DMS53 treated with DMSO at 0.1 percent for 48 hours (cell line): ENCODE measurements at regions not wholly inside any gene's neighbourhood (a gene's known extent, or its start where the extent isn't known, plus 50 kb on each side); places are given as distances from the start of the nearest gene placed in this dataset.
"Not testable (repeated sequence)": the region's sequence is repeated elsewhere in the genome, so short reads cannot be mapped to it uniquely, and the experiment has no call there.

ENCODE experiments used
- DNase-seq: peaks from one replicate; lab custom pipeline; 2025; ENCODE audit not compliant: unreplicated experiment; lab: John Stamatoyannopoulos, UW

DNA sequence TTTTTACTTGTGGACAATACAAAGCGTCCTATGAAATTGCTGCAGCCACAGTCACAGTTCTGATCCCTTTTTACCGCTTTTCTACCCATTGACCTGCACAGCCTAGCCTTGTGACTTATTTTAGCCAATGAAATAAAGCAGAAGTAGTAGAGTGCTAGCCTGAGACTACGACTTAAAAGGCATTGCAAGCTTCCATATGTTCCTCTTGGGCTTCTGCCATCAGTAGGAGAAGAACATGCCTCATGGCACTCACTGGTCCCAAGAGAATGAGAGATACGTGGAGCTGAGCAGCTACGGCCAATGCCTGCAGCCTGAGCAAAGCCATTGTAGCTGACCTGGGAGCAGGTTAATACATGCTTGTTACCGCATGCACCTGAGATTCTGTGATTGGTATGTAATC, 416.6 kb upstream of the CLINT1 start:
- no peak for DNase-seq

DNA sequence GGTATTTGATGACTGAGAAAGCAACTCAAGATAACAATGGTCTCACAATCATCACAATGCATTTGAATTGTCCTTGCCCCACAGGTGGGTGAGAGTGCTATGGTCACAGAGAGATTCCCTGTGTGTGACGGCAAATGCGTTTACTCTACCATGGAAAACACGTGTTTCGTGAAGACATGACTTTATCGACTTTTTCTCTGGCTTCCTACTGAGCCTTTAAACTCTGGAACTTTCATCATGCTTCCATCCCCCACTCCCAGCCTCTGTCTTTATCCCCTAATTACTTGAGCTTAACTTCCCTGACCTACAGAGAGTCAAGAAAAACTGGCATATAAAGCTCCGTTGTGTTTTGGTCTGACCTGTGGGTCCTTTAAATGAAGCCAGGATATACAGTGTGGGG, 414.1 kb upstream of the CLINT1 start:
- no peak for DNase-seq

DNA sequence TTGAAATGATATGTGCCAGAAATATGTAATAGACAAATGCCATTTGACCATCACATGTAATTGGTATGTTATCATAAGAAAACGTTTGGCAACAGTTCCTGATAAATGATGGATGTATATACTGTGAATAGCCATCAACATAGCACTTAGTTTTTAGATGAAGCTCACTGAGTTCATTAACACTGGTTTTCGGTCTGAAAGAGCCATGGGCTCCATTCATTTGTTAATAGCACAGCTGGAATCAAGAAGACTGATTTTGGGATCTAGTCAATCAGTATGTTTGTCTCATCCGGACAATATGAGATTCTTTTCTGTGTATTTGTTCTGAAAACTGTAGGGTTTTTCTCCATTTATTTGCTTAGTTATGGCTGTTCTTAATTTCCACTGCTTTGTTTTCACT, 413.5 kb upstream of the CLINT1 start:
- DNase-seq, result no peak

DNA sequence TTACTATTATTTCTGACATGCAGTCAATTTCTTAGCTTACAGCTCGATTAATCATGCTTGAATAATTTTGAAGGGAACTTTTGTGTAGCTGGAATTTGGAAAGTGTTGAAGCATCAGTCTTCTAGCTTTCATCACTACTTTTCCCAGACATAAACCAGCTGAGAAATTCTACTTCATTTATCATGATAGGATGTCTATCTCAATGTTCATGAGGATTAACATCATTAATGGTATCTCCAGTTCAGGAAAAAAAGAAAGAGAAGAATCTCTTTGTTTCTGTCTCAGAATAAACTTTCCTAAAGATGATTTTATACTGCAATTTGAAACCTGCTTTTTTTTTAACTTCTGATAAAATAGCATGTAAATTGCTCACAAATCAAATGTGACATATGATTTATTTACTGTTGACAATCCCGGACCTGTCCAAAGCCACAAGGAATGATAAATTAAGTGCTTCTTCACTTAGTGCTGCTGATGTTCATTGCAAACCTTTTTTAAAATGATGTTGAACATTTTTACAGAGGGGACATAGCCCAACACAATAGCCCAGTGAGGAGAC, 412.1 kb upstream of the CLINT1 start:
- DNase-seq, result no peak

DNA sequence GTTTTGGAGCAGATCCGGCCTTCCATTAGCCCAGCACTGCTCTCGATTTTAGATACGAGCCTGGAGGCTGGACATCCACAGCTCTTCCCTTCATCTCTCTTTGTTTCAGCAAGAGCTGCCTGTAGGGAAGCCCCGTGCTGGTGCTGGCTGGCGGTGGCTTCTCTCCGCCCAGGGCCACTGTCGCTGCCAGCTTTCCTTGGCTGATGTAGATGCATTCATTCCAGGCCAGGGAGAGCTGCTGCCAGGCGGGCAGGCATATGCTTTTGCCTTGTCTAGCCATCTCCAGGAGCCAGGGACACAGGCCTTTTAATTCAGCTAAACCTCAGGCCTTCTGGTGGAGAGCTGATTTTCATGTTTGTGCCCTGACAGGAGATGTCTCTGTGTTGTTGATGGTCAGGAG, 409.3 kb upstream of the CLINT1 start:
- no peak for DNase-seq

DNA sequence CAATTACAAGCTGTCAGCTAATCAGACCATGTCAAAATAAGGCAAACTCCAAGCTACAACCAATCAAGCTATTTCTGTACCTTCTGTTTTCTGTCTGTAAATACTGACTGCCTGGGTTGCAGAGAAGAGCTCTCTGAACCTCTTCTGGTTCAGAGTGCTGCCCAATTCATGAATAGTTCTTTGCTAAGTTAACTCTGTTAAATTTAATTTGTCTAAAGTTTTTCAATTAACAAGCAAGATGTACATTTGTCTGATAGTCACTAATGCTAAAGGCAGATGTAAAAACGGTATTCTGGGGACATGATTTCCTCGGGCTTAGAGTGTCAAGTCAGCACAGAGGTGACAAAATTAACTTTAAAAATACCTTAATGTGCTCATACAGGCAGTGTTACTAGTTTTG, 408.3 kb upstream of the CLINT1 start:
- DNase-seq, result no peak

DNA sequence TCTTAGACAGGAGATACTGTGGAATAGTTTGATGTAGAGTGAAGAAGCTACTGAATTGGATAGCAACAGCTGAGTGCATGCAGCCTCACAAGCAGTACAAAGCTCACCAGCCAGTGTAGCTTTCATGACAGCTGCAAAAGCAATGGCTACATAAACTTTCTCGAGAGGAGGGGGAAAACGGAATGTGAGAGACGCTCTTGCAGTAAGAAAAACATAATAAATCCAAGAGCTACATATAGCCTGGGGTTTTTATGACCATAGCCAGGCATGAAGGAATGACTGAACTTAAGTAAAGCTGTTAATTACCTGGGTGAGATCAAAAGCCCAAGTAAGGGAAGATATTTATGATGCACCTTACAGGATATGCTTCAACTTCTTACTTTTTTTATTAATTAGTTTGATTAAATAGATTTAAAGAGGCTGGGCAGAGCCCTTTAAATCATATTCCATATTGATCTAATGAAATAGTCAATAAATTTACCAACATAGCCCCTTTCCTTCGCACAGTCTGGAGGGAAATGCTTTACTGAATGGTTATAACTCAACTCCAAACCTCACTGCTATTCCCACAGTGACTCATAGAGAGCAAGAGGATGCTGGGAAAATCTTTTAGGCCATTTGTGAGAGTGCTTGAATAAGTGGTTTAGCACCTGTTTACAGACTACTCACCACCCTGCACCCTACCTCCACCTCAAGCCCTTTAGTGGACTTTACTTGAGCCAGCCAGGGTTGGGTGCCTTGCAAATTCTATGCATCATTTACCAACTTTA, 407.2 kb upstream of the CLINT1 start:
- DNase-seq, result no peak

DNA sequence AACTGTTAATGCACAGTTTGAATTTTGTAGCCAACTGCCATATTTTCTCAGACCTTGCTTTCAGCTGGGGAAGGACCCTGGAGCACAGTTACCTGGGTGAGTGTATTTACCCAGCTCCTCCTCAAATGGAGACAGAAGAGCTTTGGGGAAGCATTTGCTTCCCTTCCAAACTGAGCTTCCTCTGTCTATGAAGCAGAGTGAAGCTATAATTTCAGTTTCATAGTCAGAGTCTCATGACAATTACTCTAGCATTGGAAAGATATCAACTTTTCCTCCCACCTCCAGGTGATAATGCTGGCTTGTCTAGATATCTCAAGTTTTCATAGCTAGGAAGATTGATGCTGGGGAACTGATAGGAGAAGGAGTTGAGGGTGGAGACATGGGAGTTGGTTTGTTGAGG, 406.4 kb upstream of the CLINT1 start:
- no peak for DNase-seq

DNA sequence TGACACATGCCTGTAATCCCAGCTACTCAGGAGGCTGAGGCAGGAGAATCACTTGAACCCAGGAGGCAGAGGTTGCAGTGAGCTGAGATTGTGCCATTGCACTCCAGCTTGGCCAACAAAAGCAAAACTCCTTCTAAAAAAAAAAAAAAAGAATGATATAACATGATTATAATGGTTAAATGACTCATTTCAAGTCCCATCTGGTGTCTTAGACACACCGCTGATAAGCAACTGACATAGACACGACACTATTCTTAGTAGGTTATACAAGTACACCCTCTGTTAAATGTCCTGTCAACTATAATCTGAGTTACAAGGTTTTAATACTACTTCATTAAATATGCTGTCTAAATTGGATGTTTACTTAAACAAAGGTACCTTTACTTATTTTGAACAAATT, 405.3 kb upstream of the CLINT1 start:
- DNase-seq, result no peak

DNA sequence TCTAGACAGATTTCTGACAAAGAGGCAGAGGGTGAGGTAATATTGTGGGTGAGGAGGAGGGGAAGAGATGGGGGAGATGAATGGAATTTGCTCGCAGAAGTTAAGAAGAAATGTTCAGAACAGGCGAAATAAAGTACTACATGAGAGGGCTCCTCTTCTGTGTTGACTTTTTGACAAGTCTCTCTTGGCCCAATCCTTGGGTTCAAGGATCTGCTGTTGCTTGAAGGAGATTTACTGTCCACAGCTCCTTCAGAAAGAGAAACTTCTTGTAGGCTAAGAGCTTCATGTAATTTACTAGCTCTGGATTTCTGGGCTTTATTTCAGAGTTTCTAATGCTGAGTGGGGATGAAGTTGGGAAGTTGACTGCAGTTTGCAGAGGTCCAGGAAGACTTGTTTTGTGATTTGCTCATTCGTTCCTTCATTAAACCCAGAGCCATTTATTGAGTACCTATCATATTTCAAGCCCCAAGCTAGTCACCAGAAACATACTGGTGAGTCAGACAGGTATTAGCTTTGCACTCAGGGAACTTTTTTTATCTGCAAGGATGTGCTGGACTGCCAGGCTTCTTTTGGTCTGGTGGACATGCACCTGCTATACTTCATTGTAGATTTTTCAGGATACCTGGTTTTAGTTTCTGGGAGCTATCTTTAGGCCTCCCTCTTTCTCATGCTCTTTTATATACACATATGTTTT, 402.9 kb upstream of the CLINT1 start:
- peak; percentile 64 for DNase-seq

DNA sequence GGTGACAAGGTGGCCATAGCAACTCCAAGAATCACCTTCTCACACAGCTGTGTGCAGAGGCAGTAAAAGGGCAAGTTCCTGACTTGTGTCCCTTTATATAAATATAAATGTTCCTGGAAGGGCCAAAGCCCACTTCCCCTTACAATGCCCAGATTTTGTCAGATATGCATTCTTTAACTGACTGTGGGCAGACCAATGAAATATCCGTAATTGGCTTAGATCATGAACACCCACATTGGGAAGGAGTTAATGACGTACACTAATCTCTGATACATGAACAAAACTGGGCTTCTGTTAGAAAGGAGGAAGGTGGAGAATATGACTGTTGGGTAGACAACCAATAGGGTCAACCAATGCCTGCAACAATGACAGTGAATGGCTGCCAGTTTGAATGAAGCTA, 397.2 kb upstream of the CLINT1 start:
- no peak for DNase-seq

DNA sequence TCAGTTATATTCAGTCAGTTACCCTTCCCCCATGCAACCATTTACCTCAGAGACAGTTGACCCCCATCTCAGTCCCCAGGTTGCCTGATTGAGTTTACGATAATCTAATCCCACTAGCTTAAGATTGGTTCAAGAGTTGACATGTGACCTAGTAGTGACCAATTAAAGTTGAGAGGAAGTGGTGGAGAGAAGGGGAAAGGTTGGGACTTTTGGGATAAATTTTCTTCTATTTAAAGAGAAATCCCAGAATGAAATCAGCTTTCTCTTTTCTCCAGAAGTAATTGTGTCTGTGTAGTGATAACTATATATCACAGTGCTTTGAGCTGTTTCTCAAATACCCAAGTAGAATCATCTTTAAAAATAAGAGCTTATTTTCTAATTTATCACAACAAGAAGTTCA, 396.7 kb upstream of the CLINT1 start:
- DNase-seq, result no peak

DNA sequence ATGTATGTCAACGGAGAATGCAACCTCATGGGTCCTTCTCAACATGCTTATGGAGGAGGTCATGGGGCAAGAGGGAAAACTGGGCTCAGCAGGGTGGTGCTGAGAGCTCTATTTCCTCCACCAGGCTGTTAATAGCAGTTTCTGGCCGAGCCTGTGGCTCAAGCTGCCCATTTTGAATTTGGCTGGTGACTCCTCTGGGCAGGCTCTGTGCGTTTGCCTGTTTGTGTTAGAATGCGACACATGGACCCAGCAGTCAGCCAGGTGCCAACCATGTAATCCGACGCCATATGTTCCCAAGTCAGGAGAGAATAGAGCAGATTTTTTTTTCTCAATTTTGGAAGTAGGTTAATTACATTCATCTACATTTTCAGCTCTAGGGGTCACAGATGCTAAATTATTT, 387.7 kb upstream of the CLINT1 start:
- no peak for DNase-seq

DNA sequence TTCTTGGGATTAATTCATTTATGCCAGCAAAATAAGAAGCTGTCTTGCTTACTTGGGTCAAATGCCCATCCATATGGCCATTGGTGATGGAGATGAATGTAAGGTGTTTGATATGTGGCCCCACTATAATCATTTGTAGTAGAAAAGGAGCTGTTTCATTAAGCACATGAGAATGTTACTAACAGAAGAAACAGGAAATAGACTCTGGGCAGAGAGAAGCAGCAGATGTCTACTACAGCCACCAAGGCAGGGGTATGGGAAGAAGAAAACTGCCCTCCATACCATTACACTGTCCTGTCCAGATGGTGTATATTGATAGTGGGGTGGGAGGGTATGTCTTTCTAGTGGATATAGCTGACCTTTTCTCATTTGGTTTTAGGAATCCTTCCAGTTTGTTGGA, 386.6 kb upstream of the CLINT1 start:
- DNase-seq, result no peak

DNA sequence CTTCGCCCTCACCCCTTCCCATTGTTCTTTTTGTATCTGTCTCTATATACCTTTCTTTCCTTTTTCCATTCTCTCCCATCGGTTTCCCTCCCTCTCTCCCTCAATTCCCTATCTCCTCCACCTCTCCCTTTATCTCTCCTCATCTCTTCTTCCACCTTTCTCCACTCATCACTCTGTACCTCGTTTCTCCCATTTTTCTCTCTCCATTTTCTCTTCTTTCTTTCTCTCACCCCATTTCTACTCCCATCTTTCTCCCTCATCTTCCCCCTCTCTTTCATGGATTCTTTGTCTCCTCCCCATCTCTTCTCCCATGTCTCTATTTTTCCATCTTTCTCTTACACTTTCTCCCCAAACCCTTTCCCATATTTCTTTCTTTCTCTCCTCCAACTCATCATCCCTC, 385.9 kb upstream of the CLINT1 start:
- no peak for DNase-seq

DNA sequence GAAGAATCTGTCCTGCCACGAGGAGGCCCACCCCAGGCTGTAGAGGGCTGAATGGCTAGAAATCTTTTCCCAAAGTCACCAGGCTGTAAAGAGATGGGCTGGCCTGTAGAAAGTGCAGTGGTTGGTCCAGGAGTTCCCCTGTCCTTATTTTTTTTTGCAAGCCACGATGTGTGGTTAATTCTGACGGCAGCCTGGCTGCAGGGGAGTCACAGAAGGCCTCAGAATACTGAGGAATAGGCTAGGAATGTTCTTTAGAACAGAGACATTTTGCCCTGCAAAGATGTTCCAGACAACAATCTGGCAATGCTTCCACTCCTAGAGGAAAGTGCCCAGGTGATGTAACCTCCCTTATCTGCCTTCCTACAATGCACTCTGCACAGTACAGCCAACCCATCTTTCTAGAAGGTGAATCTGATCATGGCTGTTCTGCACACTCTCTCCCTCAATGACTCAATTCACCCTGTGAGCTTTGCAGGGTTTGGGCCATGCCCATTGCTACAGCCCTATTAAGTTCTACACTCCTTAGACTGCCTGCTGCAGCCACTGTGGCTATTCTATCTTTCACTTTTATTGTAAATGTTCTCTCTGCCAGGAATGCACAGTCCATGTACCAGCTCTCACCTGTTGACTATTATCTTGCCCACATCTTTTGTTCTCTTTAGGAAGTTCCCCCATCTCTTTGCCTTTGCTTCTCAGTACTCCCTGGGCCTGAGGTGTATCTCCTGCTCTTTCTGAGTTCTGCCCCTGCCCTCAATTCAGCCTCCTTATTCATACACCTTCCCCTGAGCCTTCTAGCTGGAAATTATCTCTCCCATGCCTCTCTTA, 377.8 kb upstream of the CLINT1 start:
- DNase-seq, result no peak

DNA sequence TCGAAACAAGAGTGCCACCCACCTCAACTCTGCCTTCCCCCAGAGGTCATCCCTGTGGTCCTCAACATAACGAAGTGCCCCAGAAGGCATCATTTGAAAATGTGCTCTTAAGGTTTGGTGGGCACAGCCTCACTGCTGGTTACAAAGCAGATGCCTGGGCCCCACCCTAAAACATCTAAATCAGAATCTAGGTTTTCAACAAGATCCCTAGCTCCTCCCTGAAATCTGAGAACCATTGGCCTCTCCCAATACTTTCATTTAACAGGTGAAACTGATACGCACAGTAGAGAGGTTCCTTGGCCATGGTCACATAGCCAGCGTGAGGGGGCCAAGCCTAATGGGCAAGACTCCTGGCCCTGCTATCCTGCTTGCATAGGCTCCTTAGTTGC, 376.2 kb upstream of the CLINT1 start:
- DNase-seq, result no peak

DNA sequence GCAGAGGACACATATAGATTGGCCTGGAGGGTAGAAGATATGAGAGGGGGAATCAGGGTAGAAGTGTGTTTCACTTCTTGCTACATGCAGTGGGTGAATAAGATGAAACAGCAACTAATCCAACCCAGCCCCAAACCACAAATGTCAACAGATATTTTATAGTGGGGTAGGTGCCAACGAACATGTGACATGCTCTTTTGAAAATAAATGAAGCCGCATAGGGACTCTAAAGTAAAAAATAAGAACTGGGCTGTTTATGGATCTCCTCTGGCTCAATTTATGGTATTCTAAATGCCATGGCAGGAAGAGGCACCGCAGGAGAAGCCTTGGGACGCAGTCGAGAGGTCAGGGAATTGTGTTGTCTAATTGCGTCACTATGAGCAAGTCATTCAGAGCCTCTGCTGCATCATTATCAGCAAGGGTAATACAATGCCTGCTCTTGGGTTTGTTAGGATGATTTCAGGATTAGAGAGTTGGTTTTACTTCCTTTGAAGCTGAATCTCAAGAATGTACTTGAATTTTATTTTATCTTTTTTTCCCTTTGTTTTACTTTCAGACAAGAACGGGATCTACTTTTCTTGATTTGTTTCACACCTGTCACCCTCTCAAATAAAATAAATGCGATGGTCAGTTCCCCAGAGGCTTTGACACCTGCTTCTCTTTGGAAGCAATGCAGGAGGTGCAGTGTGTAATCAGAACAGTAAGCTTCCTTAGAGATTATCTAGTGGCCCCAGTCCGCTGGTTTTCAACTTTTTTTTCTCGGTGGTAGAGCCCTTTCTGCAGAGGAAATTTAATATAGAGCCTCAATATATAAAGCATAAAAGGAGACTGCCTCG, 375.6 kb upstream of the CLINT1 start:
- no peak for DNase-seq

DNA sequence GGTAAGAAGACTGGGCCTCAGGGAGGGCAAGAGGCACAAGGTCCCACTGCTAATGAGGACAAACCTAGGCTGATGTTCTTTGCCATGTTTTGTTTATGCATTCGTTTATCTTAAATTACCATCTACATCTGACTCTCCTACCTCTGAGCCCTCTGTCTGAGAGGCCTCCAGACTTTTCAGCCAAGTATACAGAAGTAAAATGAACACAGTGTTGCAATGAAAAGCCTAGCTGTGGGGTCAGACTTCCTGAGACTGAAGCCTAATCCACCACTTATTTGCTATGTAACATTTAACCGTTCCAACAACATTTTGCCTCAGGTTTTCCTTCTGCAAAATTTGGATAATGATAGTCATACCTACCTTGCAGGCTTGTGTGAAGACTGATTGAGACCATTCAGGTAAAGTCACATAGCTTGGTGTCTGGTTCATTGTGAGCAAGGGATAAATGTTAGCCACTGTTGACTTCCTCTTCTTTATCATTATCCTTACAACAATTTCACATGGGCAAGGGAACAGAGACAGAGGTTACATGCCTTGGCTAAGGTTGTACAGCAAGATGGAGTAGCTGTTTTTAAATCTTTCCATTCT, 374.9 kb upstream of the CLINT1 start:
- no peak for DNase-seq

DNA sequence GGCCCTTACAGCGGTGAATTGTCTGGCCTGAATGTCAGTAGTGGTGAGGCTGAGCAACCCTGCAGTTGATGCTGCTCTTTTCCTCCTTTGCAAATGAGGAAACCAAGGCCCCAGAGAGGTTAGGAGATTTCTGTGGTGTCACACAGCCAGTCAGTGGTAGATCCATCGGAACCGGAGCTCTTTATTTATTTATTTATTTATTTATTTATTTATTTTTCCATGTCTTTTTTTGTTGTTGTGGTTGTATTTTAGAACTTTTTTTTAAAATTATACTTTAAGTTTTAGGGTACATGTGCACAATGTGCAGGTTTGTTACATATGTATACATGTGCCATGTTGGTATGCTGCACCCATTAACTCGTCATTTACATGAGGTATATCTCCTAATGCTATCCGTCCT, 368.4 kb upstream of the CLINT1 start:
- DNase-seq, result not testable (repeated sequence)
